T-cell (primary cell): ENCODE measurements at regions not wholly inside any gene's neighbourhood (a gene's known extent, or its start where the extent isn't known, plus 50 kb on each side); places are given as distances from the start of the nearest gene placed in this dataset.
"Not testable (repeated sequence)": the region's sequence is repeated elsewhere in the genome, so short reads cannot be mapped to it uniquely, and the experiment has no call there.

Experiments used
- ATAC-seq, 4 experiments: fragments of 200-7000 bp in 3 of 4; fragments of 150-1000 bp in 1 of 4; cut with Tn5 transposase; replicated peaks in 1 of 4; 1 replicate in 3 of 4; 2 replicates in 1 of 4; pipeline ENCODE4 v1.10.0; 2021; ENCODE audit warnings: moderate library complexity in 3 of 4, mild to moderate bottlenecking in 2 of 4, moderate number of reproducible peaks in 1 of 4
- CTCF ChIA-PET, 2 donors: fragments of 300-600 bp; sonication (Branson Sonifier 250); formaldehyde crosslinking; loops; one replicate each; lab custom pipeline; 2022; ENCODE audit warnings: antibody characterized with exemption in 2 of 2; lab: Charles Lee
- POLR2A ChIA-PET, 2 donors: fragments of 300-600 bp; sonication (Branson Sonifier 250); formaldehyde crosslinking; loops; one replicate each; lab custom pipeline; 2022; ENCODE audit warnings: antibody characterized with exemption in 2 of 2; lab: Charles Lee
- DNase-seq, 35 experiments: peaks; one replicate each; pipeline versions ENCODE4 v3.0.0 to v3.0.0-alpha.2; 2013 to 2023
- H3K27ac ChIP-seq: one replicate; pipeline ENCODE4 v1.5.1; 2013; ENCODE audit warnings: low read length
- H3K27me3 ChIP-seq, 2 experiments: replicated peaks in 1 of 2; 1 replicate in 1 of 2; 2 replicates in 1 of 2; pipeline versions ENCODE4 v1.6.1 to v1.7.0; 2013; ENCODE audit warnings: low read length in 1 of 2, mixed read lengths in 1 of 2; ENCODE audit not compliant: control insufficient read depth in 2 of 2, insufficient read depth in 2 of 2; ENCODE audit errors: extremely low read depth in 1 of 2
- H3K36me3 ChIP-seq, 2 donors: 1 replicate in 1 of 2; 2 replicates in 1 of 2; pipeline versions ENCODE4 v1.6.1 to v1.7.0; 2013; ENCODE audit warnings: low read length in 1 of 2; ENCODE audit not compliant: control insufficient read depth in 2 of 2, insufficient read depth in 1 of 2; ENCODE audit errors: extremely low read depth in 1 of 2
- H3K4me1 ChIP-seq, 2 experiments: 1 replicate in 1 of 2; 2 replicates in 1 of 2; pipeline versions ENCODE4 v1.6.1 to v1.7.0; 2013; ENCODE audit warnings: low read length in 2 of 2, mixed read lengths in 1 of 2; ENCODE audit not compliant: insufficient read depth in 2 of 2, control insufficient read depth in 1 of 2; ENCODE audit errors: extremely low read depth in 1 of 2
- H3K4me3 ChIP-seq, 2 donors: 1 replicate in 1 of 2; 2 replicates in 1 of 2; pipeline versions ENCODE4 v1.5.1 to v1.7.0; 2013; ENCODE audit warnings: mild to moderate bottlenecking in 2 of 2, low read length in 1 of 2, moderate library complexity in 1 of 2; ENCODE audit not compliant: control insufficient read depth in 1 of 2; ENCODE audit errors: extremely low read depth in 1 of 2
- H3K9me3 ChIP-seq: 2 replicates; pipeline ENCODE4 v1.7.0; 2013
- H3K27ac Mint-ChIP-seq, 2 donors: one replicate each; pipeline ENCODE4 v1.8.0; 2020 to 2021; ENCODE audit warnings: mild to moderate bottlenecking in 2 of 2, mixed read lengths in 2 of 2
- H3K27me3 Mint-ChIP-seq, 2 donors: one replicate each; pipeline ENCODE4 v1.8.0; 2021 to 2022; ENCODE audit warnings: mixed read lengths in 2 of 2
- H3K36me3 Mint-ChIP-seq: one replicate; pipeline ENCODE4 v1.8.0; 2021; ENCODE audit warnings: mixed read lengths
- H3K4me1 Mint-ChIP-seq, 3 donors: one replicate each; pipeline ENCODE4 v1.8.0; 2020 to 2022; ENCODE audit warnings: mixed read lengths in 3 of 3, mild to moderate bottlenecking in 1 of 3
- H3K4me3 Mint-ChIP-seq, 3 donors: one replicate each; pipeline ENCODE4 v1.8.0; 2020 to 2022; ENCODE audit warnings: mild to moderate bottlenecking in 3 of 3, mixed read lengths in 3 of 3, moderate library complexity in 3 of 3
- H3K9me3 Mint-ChIP-seq, 3 donors: one replicate each; pipeline ENCODE4 v1.8.0; 2020 to 2022; ENCODE audit warnings: mixed read lengths in 3 of 3
- WGBS: methylation state at CpG from one replicate; pipeline ENCODE4 v1.1.5; 2013; ENCODE audit warnings: missing lambda C conversion rate; ENCODE audit not compliant: insufficient coverage; 5-methylcytosine and 5-hydroxymethylcytosine counted together

GRCh38 chr1:206256935-206257334 lies 53.6 kb downstream of the SRGAP2 start:
- no CpG with 5 or more reads among the region's 2 CpGs for WGBS
- H3K4me1 ChIP-seq, H3K4me1 Mint-ChIP-seq, H3K9me3 Mint-ChIP-seq, H3K27ac ChIP-seq, H3K4me3 ChIP-seq, H3K36me3 ChIP-seq, DNase-seq, CTCF ChIA-PET, H3K27me3 Mint-ChIP-seq, POLR2A ChIA-PET, H3K9me3 ChIP-seq, H3K4me3 Mint-ChIP-seq, ATAC-seq, H3K27ac Mint-ChIP-seq, H3K27me3 ChIP-seq, H3K36me3 Mint-ChIP-seq: not testable (repeated sequence)

DNA sequence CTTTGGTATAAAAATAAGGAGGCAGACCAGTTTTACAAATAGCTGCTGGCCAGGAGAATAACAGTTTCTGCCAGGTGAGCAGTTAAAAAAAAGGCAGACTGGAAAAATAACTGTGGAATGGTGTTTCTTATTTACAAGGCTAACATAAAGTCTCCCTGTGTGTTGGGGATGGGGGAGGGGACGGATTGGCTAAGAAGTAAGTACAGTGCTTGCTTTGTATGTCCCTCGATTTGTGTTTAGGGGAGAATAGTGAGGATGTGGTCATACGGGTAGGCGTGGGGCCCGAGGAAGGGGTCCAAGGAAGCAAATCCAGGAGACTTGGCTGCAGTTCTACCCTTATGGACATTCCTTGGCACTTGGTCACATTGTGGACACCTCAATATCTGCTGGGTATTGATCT lies 58.1 kb downstream of the SRGAP2 start:
- H3K9me3 Mint-ChIP-seq, H3K36me3 Mint-ChIP-seq, H3K4me1 ChIP-seq, DNase-seq, H3K27ac ChIP-seq, H3K27ac Mint-ChIP-seq, H3K27me3 Mint-ChIP-seq, CTCF ChIA-PET, H3K4me3 Mint-ChIP-seq, POLR2A ChIA-PET, H3K27me3 ChIP-seq, H3K9me3 ChIP-seq, H3K4me3 ChIP-seq, H3K36me3 ChIP-seq, H3K4me1 Mint-ChIP-seq, ATAC-seq: not testable (repeated sequence)
- no CpG with 5 or more reads among the region's 5 CpGs for WGBS

DNA sequence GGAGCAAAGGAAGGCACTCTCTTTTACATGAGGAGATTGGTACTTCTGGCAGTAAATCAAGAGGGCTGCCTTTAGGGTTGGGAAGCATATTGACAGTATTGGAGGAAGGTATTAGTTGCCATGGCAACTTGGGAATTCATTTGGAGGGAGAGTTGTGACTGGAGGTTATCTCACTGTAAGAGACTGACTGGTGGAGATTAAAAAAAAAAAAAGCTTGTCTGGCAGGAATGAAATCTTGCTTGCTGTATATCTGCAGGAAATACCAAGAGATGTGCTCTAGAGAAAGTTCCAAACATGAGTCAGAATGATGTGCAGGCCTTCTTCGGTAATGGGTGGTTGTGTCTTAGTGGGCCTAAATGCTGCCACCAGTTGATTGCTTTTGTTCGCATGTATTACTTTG lies 59.1 kb downstream of the SRGAP2 start:
- CTCF ChIA-PET, H3K4me1 Mint-ChIP-seq, H3K4me3 ChIP-seq, H3K36me3 ChIP-seq, H3K27me3 ChIP-seq, H3K4me3 Mint-ChIP-seq, H3K27me3 Mint-ChIP-seq, H3K27ac ChIP-seq, DNase-seq, ATAC-seq, H3K9me3 ChIP-seq, H3K4me1 ChIP-seq, H3K9me3 Mint-ChIP-seq, H3K27ac Mint-ChIP-seq, POLR2A ChIA-PET, H3K36me3 Mint-ChIP-seq: not testable (repeated sequence)
- no CpG with 5 or more reads among the region's 2 CpGs for WGBS

DNA sequence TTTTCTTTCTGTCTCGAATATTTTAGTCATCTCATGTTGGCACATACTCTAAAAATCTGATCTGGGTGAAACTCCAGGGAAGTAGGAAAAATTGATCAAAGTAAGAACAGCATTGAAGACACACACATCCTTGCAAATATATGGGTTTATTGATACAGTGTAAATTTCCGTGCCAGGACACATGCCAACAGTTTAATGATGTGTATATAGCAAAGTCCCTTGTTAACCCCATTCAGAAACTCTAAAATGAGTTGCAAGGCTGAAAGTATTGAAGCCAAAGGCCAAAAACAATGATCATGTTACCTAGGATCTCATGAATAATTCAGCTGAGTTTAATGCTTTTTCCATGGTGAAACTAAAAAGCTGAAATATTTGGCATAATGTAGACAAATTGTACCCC lies 61.6 kb downstream of the SRGAP2 start:
- no CpG with 5 or more reads among the region's 2 CpGs for WGBS
- H3K4me1 ChIP-seq, H3K4me1 Mint-ChIP-seq, CTCF ChIA-PET, DNase-seq, H3K27me3 Mint-ChIP-seq, H3K4me3 ChIP-seq, H3K27ac ChIP-seq, H3K36me3 ChIP-seq, H3K9me3 Mint-ChIP-seq, POLR2A ChIA-PET, H3K27me3 ChIP-seq, ATAC-seq, H3K27ac Mint-ChIP-seq, H3K36me3 Mint-ChIP-seq, H3K4me3 Mint-ChIP-seq, H3K9me3 ChIP-seq: not testable (repeated sequence)

- not testable (repeated sequence) for H3K27me3 Mint-ChIP-seq, H3K4me3 Mint-ChIP-seq
These were observed 67.8 kb downstream of the SRGAP2 start for GRCh38 chr1:206271153-206271552.

GRCh38 chr1:206273104-206273503 lies 69.8 kb downstream of the SRGAP2 start:
- H3K27ac Mint-ChIP-seq, ATAC-seq, H3K9me3 ChIP-seq, H3K4me1 ChIP-seq, DNase-seq, H3K9me3 Mint-ChIP-seq, H3K4me1 Mint-ChIP-seq, H3K36me3 ChIP-seq, CTCF ChIA-PET, H3K27ac ChIP-seq, POLR2A ChIA-PET, H3K4me3 ChIP-seq, H3K36me3 Mint-ChIP-seq, H3K4me3 Mint-ChIP-seq, H3K27me3 Mint-ChIP-seq, H3K27me3 ChIP-seq: not testable (repeated sequence)
- no CpG with 5 or more reads among the region's 1 CpG for WGBS

More at GRCh38 chr1:206271153-206271552, 67.8 kb downstream of the SRGAP2 start:
- POLR2A ChIA-PET, H3K27me3 ChIP-seq, H3K36me3 Mint-ChIP-seq, H3K4me1 ChIP-seq, CTCF ChIA-PET, H3K4me3 ChIP-seq, H3K36me3 ChIP-seq, H3K4me1 Mint-ChIP-seq, H3K9me3 Mint-ChIP-seq, ATAC-seq, H3K27ac Mint-ChIP-seq, H3K27ac ChIP-seq, DNase-seq, H3K9me3 ChIP-seq: not testable (repeated sequence)
- no CpG with 5 or more reads among the region's 4 CpGs for WGBS

- H3K27me3 ChIP-seq, H3K4me3 ChIP-seq, H3K9me3 Mint-ChIP-seq, H3K4me3 Mint-ChIP-seq, CTCF ChIA-PET, H3K27me3 Mint-ChIP-seq, H3K27ac Mint-ChIP-seq, H3K4me1 Mint-ChIP-seq, H3K36me3 Mint-ChIP-seq, ATAC-seq, POLR2A ChIA-PET, H3K9me3 ChIP-seq, H3K36me3 ChIP-seq, DNase-seq, H3K4me1 ChIP-seq, H3K27ac ChIP-seq: not testable (repeated sequence)
- WGBS, result no CpG with 5 or more reads among the region's 2 CpGs
These were observed 72.8 kb downstream of the SRGAP2 start for GRCh38 chr1:206276143-206276542.
